Kidney (tissue), 13 donors: ENCODE measurements at regions not wholly inside any gene's neighbourhood (a gene's known extent, or its start where the extent isn't known, plus 50 kb on each side); places are given as distances from the start of the nearest gene placed in this dataset.

Experiments used
- DNase-seq, 5 donors: peaks; one replicate each; pipeline ENCODE4 v3.0.0-alpha.2; 2013 to 2020
- FAIRE-seq: peaks from 2 replicates; lab custom pipeline; 2012; peaks lifted over from hg19 to GRCh38; lab: Jason Lieb, UNC
- H3K27ac ChIP-seq, 2 donors: one replicate each; pipeline ENCODE4 v1.7.0; 2013; ENCODE audit warnings: low read depth in 2 of 2, low read length in 2 of 2, inconsistent platforms in 1 of 2
- H3K27me3 ChIP-seq: one replicate; pipeline ENCODE4 v1.7.1; 2013; ENCODE audit warnings: low read length, inconsistent platforms; ENCODE audit not compliant: control insufficient read depth, insufficient read depth
- H3K36me3 ChIP-seq, 3 donors: one replicate each; pipeline versions ENCODE4 v1.7.0 to v1.7.1; 2013; ENCODE audit warnings: low read length in 3 of 3, control low read depth in 1 of 3, inconsistent platforms in 1 of 3; ENCODE audit not compliant: insufficient read depth in 3 of 3, control insufficient read depth in 2 of 3
- H3K4me1 ChIP-seq, 3 donors: one replicate each; pipeline versions ENCODE4 v1.7.0 to v1.7.1; 2013; ENCODE audit warnings: low read length in 3 of 3, inconsistent platforms in 1 of 3, low read depth in 1 of 3; ENCODE audit not compliant: control insufficient read depth in 2 of 3, insufficient read depth in 2 of 3
- H3K4me3 ChIP-seq, 3 donors: one replicate each; pipeline versions ENCODE4 v1.7.0 to v1.8.1; 2013; ENCODE audit warnings: low read length in 3 of 3, control low read depth in 1 of 3, inconsistent platforms in 1 of 3
- H3K9ac ChIP-seq, 3 donors: one replicate each; pipeline versions ENCODE4 v1.7.0 to v1.7.1; 2013; ENCODE audit warnings: low read length in 3 of 3, control low read depth in 1 of 3, inconsistent platforms in 1 of 3
- H3K9me3 ChIP-seq, 3 donors: one replicate each; pipeline versions ENCODE4 v1.7.0 to v1.7.1; 2013; ENCODE audit warnings: low read length in 3 of 3, control low read depth in 1 of 3, inconsistent platforms in 1 of 3; ENCODE audit not compliant: control insufficient read depth in 2 of 3, insufficient read depth in 1 of 3
- intact Hi-C: fragments of 100-400 bp; cut with DNase I; formaldehyde crosslinking; loops from one replicate; pipeline ENCODE4 v1.11.1; 2022
- TF ChIP-seq, protein P1 (sequence below): IDR thresholded peaks from 3 replicates; pipeline ENCODE4 v1.5.1; 2012; ENCODE audit warnings: mild to moderate bottlenecking, moderate library complexity, borderline replicate concordance; ENCODE audit not compliant: insufficient read depth; ENCODE audit errors: extremely low read depth
- donor health status: control.
- donor health status: control.
- donor health status: control.
- donor health status: control.
- donor health status: control.
- donor health status: DM: yes; HTN: yes; CAD: no.
- donor health status: Normal renal cell carcinoma (clear cell type).

GRCh38 chr16:26643519-26643918 is 423.2 kb upstream of the C16orf82 start:
- no peak for DNase-seq
- FAIRE-seq = no peak
- H3K4me1 ChIP-seq = no peaks in the 10 kb centered on the region
- H3K27me3 ChIP-seq = no peaks in the 10 kb centered on the region
- H3K4me3 ChIP-seq = no peak overlapping the region
- intact Hi-C loops = no loop called here
- no peaks in the 10 kb centered on the region for H3K36me3 ChIP-seq
- H3K9ac ChIP-seq = no peak overlapping the region
- no peak overlapping the region for H3K27ac ChIP-seq
- TF ChIP-seq, protein P1, sequence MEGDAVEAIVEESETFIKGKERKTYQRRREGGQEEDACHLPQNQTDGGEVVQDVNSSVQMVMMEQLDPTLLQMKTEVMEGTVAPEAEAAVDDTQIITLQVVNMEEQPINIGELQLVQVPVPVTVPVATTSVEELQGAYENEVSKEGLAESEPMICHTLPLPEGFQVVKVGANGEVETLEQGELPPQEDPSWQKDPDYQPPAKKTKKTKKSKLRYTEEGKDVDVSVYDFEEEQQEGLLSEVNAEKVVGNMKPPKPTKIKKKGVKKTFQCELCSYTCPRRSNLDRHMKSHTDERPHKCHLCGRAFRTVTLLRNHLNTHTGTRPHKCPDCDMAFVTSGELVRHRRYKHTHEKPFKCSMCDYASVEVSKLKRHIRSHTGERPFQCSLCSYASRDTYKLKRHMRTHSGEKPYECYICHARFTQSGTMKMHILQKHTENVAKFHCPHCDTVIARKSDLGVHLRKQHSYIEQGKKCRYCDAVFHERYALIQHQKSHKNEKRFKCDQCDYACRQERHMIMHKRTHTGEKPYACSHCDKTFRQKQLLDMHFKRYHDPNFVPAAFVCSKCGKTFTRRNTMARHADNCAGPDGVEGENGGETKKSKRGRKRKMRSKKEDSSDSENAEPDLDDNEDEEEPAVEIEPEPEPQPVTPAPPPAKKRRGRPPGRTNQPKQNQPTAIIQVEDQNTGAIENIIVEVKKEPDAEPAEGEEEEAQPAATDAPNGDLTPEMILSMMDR = no peak
- no peaks in the 10 kb centered on the region for H3K9me3 ChIP-seq

- Histone ChIP-seq H3K27ac (no peak overlapping the region), H3K4me3 (no peak overlapping the region), H3K27me3 (no peaks in the 10 kb centered on the region), H3K4me1 (no peaks in the 10 kb centered on the region), H3K36me3 (no peaks in the 10 kb centered on the region), H3K9me3 (no peaks in the 10 kb centered on the region), H3K9ac (no peak overlapping the region)
- FAIRE-seq (no peak), DNase-seq (no peak)
- TF ChIP-seq, protein P1 = no peak
- intact Hi-C loops = no loop called here
These were observed 421.7 kb upstream of the C16orf82 start for GRCh38 chr16:26644912-26645543.

DNA sequence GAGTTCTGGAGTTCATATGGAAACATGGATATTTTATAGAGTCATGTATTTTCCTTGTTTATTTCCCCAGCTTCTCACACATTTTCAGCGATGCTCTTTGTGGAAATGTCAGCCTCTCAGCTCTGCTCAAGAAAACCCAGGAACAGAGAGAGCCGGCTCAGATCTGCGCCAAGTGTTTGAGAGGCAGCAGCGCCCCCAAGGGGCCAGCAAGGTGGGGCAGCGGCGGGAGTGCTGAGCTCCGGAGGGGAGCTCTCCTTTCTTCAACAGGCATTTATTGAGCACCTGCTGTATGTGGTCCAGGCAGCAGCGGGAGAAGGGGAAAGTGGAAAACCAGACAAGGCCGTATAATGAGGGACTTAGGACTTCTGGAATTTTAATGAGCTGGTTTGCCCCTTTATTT is 421.1 kb upstream of the C16orf82 start:
- peak in 2 of 5 donors; percentile 8 to 33 for DNase-seq

More for the DNA sequence above, 421.1 kb upstream of the C16orf82 start:
- no peak for FAIRE-seq
- Histone ChIP-seq H3K4me3 (no peak overlapping the region), H3K9me3 (no peaks in the 10 kb centered on the region), H3K27me3 (no peaks in the 10 kb centered on the region), H3K36me3 (no peaks in the 10 kb centered on the region), H3K27ac (no peak overlapping the region), H3K4me1 (no peaks in the 10 kb centered on the region), H3K9ac (no peak overlapping the region)
- TF ChIP-seq, protein P1 = no peak
- intact Hi-C loops = no loop called here
